CD4-positive, alpha-beta T cell (primary cell): ENCODE measurements at regions not wholly inside any gene's neighbourhood (a gene's known extent, or its start where the extent isn't known, plus 50 kb on each side); places are given as distances from the start of the nearest gene placed in this dataset.
A peak's percentile ranks its signal among the peaks of the same experiment; 100 is the strongest.

Experiments used
- ATAC-seq: fragments of 200-7000 bp; cut with Tn5 transposase; one replicate; pipeline ENCODE4 v1.10.0; 2022; ENCODE audit warnings: mild to moderate bottlenecking; ENCODE audit not compliant: poor library complexity
- CTCF ChIA-PET: fragments of 350-600 bp; sonication (Branson Sonifier 250); formaldehyde crosslinking; loops from one replicate; lab custom pipeline; 2021; ENCODE audit warnings: antibody characterized with exemption, inconsistent platforms; lab: Charles Lee
- POLR2A ChIA-PET: fragments of 350-600 bp; sonication (Branson Sonifier 250); formaldehyde crosslinking; loops from one replicate; lab custom pipeline; 2021; ENCODE audit warnings: antibody characterized with exemption, inconsistent platforms; lab: Charles Lee
- DNase-seq, 14 experiments: peaks; one replicate each; pipeline ENCODE4 v3.0.0-alpha.2; 2013 to 2020; ENCODE audit warnings: mixed read lengths in 2 of 14
- H3K27ac ChIP-seq, 2 donors: one replicate each; pipeline versions ENCODE4 v1.5.1 to v1.7.0; 2013; ENCODE audit warnings: low read length in 2 of 2, low read depth in 1 of 2, mild to moderate bottlenecking in 1 of 2
- H3K27me3 ChIP-seq, 2 experiments: 1 replicate in 1 of 2; 2 replicates in 1 of 2; pipeline versions ENCODE4 v1.6.1 to v1.7.0; 2013; ENCODE audit warnings: low read length in 2 of 2, control low read depth in 1 of 2, mild to moderate bottlenecking in 1 of 2, moderate library complexity in 1 of 2; ENCODE audit not compliant: insufficient read depth in 2 of 2, control insufficient read depth in 1 of 2
- H3K36me3 ChIP-seq: one replicate; pipeline ENCODE4 v1.6.1; 2013; ENCODE audit warnings: low read length, control low read depth; ENCODE audit not compliant: insufficient read depth
- H3K4me1 ChIP-seq: one replicate; pipeline ENCODE4 v1.6.1; 2013; ENCODE audit warnings: low read length, control low read depth; ENCODE audit not compliant: insufficient read depth
- H3K4me3 ChIP-seq: one replicate; pipeline ENCODE4 v1.5.1; 2013; ENCODE audit warnings: mild to moderate bottlenecking, low read length, moderate library complexity
- H3K9me3 ChIP-seq, 2 experiments: 1 replicate in 1 of 2; 2 replicates in 1 of 2; pipeline versions ENCODE4 v1.6.1 to v1.7.0; 2013; ENCODE audit warnings: low read length in 2 of 2, mild to moderate bottlenecking in 2 of 2, control low read depth in 1 of 2, moderate library complexity in 1 of 2; ENCODE audit not compliant: control insufficient read depth in 1 of 2, insufficient read depth in 1 of 2
- H3K27ac Mint-ChIP-seq: one replicate; pipeline ENCODE4 v1.8.0; 2020; ENCODE audit warnings: mixed read lengths
- H3K27me3 Mint-ChIP-seq: one replicate; pipeline ENCODE4 v1.8.0; 2021; ENCODE audit warnings: mixed read lengths
- H3K36me3 Mint-ChIP-seq: one replicate; pipeline ENCODE4 v1.8.0; 2021; ENCODE audit warnings: low read depth, mixed read lengths
- H3K4me1 Mint-ChIP-seq: one replicate; pipeline ENCODE4 v1.8.0; 2021; ENCODE audit warnings: low read depth, mixed read lengths
- H3K4me3 Mint-ChIP-seq: one replicate; pipeline ENCODE4 v1.8.0; 2020; ENCODE audit warnings: mild to moderate bottlenecking, mixed read lengths
- H3K9me3 Mint-ChIP-seq: one replicate; pipeline ENCODE4 v1.8.0; 2020; ENCODE audit warnings: mixed read lengths
- intact Hi-C, 2 experiments: fragments of 100-400 bp; cut with DNase I in 1 of 2; cut with micrococcal nuclease in 1 of 2; formaldehyde crosslinking; loops; one replicate each; pipeline versions ENCODE4 v1.15.1 to v1.9.0; 2023 to 2025; cut with DNase I, micrococcal nuclease
- TF ChIP-seq, protein P1 (sequence below): fragments of 200-600 bp; IDR thresholded peaks from one replicate; pipeline ENCODE4 v1.8.0; 2022; ENCODE audit warnings: antibody characterized with exemption, mild to moderate bottlenecking

DNA sequence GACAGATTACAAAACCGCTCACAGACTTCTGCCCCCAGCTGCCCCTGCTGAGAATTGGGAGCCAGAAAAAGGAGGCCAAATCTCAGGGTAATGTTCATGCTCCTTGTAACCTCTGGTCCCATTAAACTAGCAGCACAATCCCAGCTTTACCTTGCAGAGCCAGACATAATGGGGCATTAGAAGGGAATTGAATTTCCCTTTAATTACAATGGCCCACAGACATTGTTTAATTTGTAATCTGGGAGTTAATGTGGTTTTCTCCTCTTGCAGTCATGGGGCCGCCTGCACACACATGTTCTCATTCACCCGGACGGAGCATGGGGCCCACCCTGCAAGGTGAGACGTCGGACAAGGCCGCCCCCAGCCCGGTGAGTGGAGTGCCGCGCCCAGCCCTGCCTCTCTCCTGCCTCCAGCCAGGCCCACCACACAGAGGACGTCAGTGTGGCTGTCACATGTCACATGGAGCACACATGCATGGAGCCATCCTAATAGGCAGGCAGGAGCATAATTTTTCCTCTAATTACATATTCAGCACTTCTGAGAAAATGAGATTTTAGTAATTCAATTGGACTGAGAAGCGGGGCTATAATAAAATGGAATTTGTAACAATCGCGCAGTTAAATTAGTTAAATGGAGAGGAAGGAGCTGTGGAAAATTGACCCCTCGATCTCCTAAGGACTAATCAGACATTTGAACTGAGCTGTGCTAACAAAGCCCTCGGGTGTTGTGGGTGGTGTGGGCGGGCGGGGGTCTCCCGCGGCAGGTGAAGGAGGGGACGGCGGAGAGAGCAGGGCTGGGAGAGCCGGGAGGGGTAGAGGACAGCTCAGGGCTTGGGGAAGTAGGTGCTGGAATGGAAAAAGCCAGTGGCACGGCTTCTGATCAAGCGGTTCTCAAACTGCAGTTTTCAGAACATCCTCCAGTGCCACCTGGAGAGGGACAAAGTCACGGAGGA lies 87.7 kb downstream of the ENGASE start:
- ATAC-seq (no peak), DNase-seq (no peak)
- H3K27me3 ChIP-seq = no peaks in the 10 kb centered on the region
- H3K4me1 Mint-ChIP-seq = peaks cover 4% of the 10 kb centered on the region
- no peak overlapping the region for H3K4me3 ChIP-seq
- intact Hi-C loops = no loop called here
- no peak overlapping the region for H3K27ac Mint-ChIP-seq
- H3K36me3 ChIP-seq = no peaks in the 10 kb centered on the region
- peaks cover 0 to 5% of the 10 kb centered on the region in 2 experiments for H3K9me3 ChIP-seq
- H3K4me3 Mint-ChIP-seq = no peak overlapping the region
- no peaks in the 10 kb centered on the region for H3K27me3 Mint-ChIP-seq
- no peak overlapping the region for H3K27ac ChIP-seq
- TF ChIP-seq, protein P1, sequence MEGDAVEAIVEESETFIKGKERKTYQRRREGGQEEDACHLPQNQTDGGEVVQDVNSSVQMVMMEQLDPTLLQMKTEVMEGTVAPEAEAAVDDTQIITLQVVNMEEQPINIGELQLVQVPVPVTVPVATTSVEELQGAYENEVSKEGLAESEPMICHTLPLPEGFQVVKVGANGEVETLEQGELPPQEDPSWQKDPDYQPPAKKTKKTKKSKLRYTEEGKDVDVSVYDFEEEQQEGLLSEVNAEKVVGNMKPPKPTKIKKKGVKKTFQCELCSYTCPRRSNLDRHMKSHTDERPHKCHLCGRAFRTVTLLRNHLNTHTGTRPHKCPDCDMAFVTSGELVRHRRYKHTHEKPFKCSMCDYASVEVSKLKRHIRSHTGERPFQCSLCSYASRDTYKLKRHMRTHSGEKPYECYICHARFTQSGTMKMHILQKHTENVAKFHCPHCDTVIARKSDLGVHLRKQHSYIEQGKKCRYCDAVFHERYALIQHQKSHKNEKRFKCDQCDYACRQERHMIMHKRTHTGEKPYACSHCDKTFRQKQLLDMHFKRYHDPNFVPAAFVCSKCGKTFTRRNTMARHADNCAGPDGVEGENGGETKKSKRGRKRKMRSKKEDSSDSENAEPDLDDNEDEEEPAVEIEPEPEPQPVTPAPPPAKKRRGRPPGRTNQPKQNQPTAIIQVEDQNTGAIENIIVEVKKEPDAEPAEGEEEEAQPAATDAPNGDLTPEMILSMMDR = no peak
- ChIA-PET POLR2A (no interaction called here), CTCF (no interaction called here)
- H3K4me1 ChIP-seq = peaks cover 6% of the 10 kb centered on the region
- H3K36me3 Mint-ChIP-seq = no peaks in the 10 kb centered on the region
- no peaks in the 10 kb centered on the region for H3K9me3 Mint-ChIP-seq

DNA sequence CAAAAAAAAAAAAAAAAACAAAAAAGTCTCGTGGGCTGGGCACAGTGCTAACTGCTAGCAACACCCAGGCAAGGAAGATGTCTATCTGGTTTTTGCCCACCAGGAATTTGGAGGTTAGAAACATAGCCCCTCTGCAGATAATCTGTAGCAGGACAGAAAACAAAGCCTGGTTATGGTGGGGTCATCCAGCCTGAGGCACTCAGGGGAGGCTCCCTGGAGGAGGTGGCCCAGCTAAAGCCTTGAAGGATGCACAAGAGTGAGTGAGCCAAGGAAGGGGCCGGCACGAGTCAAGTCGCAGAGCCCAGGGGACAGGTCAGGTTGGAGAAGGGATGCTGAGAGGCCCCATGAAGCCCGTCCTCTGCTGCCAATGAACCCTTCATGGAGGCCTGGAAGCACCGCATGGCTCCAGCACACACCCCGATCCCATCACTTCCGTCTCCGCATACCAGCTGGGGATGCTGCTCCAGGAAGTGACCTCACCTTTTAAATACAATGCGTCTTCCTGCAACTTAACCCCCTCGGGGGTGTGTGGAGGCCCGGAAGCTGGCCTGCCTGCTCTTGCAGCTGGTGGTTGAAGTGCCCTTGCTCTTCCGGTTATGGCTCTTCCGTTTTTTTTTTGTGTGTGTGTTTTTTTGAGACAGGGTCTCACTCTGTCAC lies 86.5 kb downstream of the ENGASE start:
- intact Hi-C loops = no loop called here
- H3K9me3 Mint-ChIP-seq = no peaks in the 10 kb centered on the region
- H3K27ac ChIP-seq = no peak overlapping the region
- no peaks in the 10 kb centered on the region for H3K36me3 ChIP-seq
- DNase-seq = peak in 6 of 14 experiments; percentile 7 to 47 (median 16)
- H3K9me3 ChIP-seq = peaks cover 0 to 5% of the 10 kb centered on the region in 2 experiments
- H3K4me1 ChIP-seq = peaks cover 6% of the 10 kb centered on the region
- no peaks in the 10 kb centered on the region for H3K27me3 ChIP-seq
- no peaks in the 10 kb centered on the region for H3K36me3 Mint-ChIP-seq
- H3K27me3 Mint-ChIP-seq = no peaks in the 10 kb centered on the region
- no peak overlapping the region for H3K4me3 Mint-ChIP-seq
- POLR2A ChIA-PET = no interaction called here
- peak; percentile 64 for ATAC-seq
- TF ChIP-seq, protein P1 = no peak
- no peak overlapping the region for H3K4me3 ChIP-seq
- H3K27ac Mint-ChIP-seq = no peak overlapping the region
- peaks cover 4% of the 10 kb centered on the region for H3K4me1 Mint-ChIP-seq
- CTCF ChIA-PET = no interaction called here

GRCh38 chr17:79159926-79160325 lies 85.3 kb downstream of the ENGASE start:
- Mint-ChIP-seq H3K4me1 (peaks cover 4% of the 10 kb centered on the region), H3K27me3 (no peaks in the 10 kb centered on the region), H3K27ac (no peak overlapping the region), H3K4me3 (no peak overlapping the region), H3K36me3 (no peaks in the 10 kb centered on the region), H3K9me3 (no peaks in the 10 kb centered on the region)
- POLR2A ChIA-PET = no interaction called here
- TF ChIP-seq, protein P1 = no peak
- intact Hi-C loops = no loop called here
- peaks cover 0 to 5% of the 10 kb centered on the region in 2 experiments for H3K9me3 ChIP-seq
- no peak for DNase-seq
- H3K4me3 ChIP-seq = no peak overlapping the region
- H3K4me1 ChIP-seq = peaks cover 6% of the 10 kb centered on the region
- no peak for ATAC-seq
- no peak overlapping the region for H3K27ac ChIP-seq
- CTCF ChIA-PET = no interaction called here
- no peaks in the 10 kb centered on the region for H3K36me3 ChIP-seq
- no peaks in the 10 kb centered on the region for H3K27me3 ChIP-seq
